GM23338 (cell line): ENCODE measurements at regions not wholly inside any gene's neighbourhood (a gene's known extent, or its start where the extent isn't known, plus 50 kb on each side); places are given as distances from the start of the nearest gene placed in this dataset.

Experiments used
- ATAC-seq: fragments of 200-7000 bp; cut with Tn5 transposase; 3 replicates; pipeline ENCODE4 v1.9.1; 2020
- DNase-seq: peaks from one replicate; pipeline ENCODE4 v3.0.0-alpha.2; 2015; ENCODE audit warnings: low spot score
- H2AFZ ChIP-seq: fragments of 200-600 bp; sonication (generic); 2 replicates; pipeline ENCODE4 v1.8.0; 2016; ENCODE audit warnings: antibody characterized with exemption, mild to moderate bottlenecking, moderate library complexity
- H3F3A ChIP-seq: fragments of 200-600 bp; sonication (generic); replicated peaks from 2 replicates; pipeline ENCODE4 v1.8.0; 2017; ENCODE audit warnings: antibody characterized with exemption, mixed run types, low read depth
- H3K27ac ChIP-seq: fragments of 200-600 bp; sonication (generic); 2 replicates; pipeline ENCODE4 v1.6.1; 2016; ENCODE audit warnings: low read depth
- H3K27me3 ChIP-seq: fragments of 200-600 bp; sonication (generic); 2 replicates; pipeline ENCODE4 v1.8.0; 2016; ENCODE audit warnings: mild to moderate bottlenecking, mixed run types, moderate library complexity; ENCODE audit not compliant: insufficient read depth
- H3K36me3 ChIP-seq: fragments of 200-600 bp; sonication (generic); 2 replicates; pipeline ENCODE4 v1.8.0; 2016; ENCODE audit warnings: mild to moderate bottlenecking; ENCODE audit not compliant: insufficient read depth
- H3K4me1 ChIP-seq: fragments of 200-600 bp; sonication (generic); 2 replicates; pipeline ENCODE4 v1.8.0; 2016; ENCODE audit warnings: mild to moderate bottlenecking, moderate library complexity; ENCODE audit not compliant: insufficient read depth
- H3K4me2 ChIP-seq: fragments of 200-600 bp; sonication (generic); 2 replicates; pipeline ENCODE4 v1.7.1; 2017; ENCODE audit warnings: mixed run types
- H3K4me3 ChIP-seq: fragments of 200-600 bp; sonication (generic); 2 replicates; pipeline ENCODE4 v1.6.1; 2016; ENCODE audit warnings: mixed run types
- H3K79me2 ChIP-seq: fragments of 200-600 bp; sonication (generic); replicated peaks from 2 replicates; pipeline ENCODE4 v1.8.0; 2017; ENCODE audit warnings: mild to moderate bottlenecking; ENCODE audit not compliant: insufficient read depth
- H3K9me2 ChIP-seq: fragments of 200-600 bp; sonication (generic); 2 replicates; pipeline ENCODE4 v1.8.0; 2017; ENCODE audit not compliant: insufficient read depth
- H4K20me1 ChIP-seq: fragments of 200-600 bp; sonication (generic); replicated peaks from 2 replicates; pipeline ENCODE4 v1.8.0; 2017; ENCODE audit warnings: mild to moderate bottlenecking; ENCODE audit not compliant: insufficient read depth
- H3K27ac Mint-ChIP-seq: 2 replicates; pipeline ENCODE4 v1.8.0; 2020; ENCODE audit warnings: inconsistent platforms, mild to moderate bottlenecking, moderate library complexity, mixed read lengths
- H3K27me3 Mint-ChIP-seq: 3 replicates; pipeline ENCODE4 v1.8.0; 2022; ENCODE audit warnings: low read depth, mild to moderate bottlenecking, moderate library complexity, mixed read lengths, inconsistent platforms; ENCODE audit not compliant: insufficient read depth, poor library complexity
- H3K36me3 Mint-ChIP-seq: 3 replicates; pipeline ENCODE4 v1.8.0; 2021; ENCODE audit warnings: low read depth, mild to moderate bottlenecking, inconsistent platforms, moderate library complexity, mixed read lengths
- H3K4me1 Mint-ChIP-seq: 3 replicates; pipeline ENCODE4 v1.8.0; 2020; ENCODE audit warnings: mild to moderate bottlenecking, inconsistent platforms, mixed read lengths
- H3K4me3 Mint-ChIP-seq: 3 replicates; pipeline ENCODE4 v1.8.0; 2021; ENCODE audit warnings: moderate library complexity, mild to moderate bottlenecking, inconsistent platforms, mixed read lengths
- H3K9me3 Mint-ChIP-seq: 3 replicates; pipeline ENCODE4 v1.8.0; 2020; ENCODE audit warnings: moderate library complexity, mild to moderate bottlenecking, inconsistent platforms, mixed read lengths
- CREB1 ChIP-seq: fragments of 250-450 bp; sonication (Bioruptor Pico); IDR thresholded peaks from 2 replicates; pipeline ENCODE4 v1.5.0; 2020; ENCODE audit warnings: low read depth, mild to moderate bottlenecking, moderate library complexity
- EZH2 ChIP-seq: fragments of 200-600 bp; sonication (generic); IDR thresholded peaks from one replicate; pipeline ENCODE4 v1.8.0; 2017; ENCODE audit warnings: antibody characterized with exemption, mild to moderate bottlenecking, low read depth; ENCODE audit not compliant: unreplicated experiment
- JUNB ChIP-seq: IDR thresholded peaks from one replicate; pipeline ENCODE4 v1.6.1; 2016; ENCODE audit warnings: antibody characterized with exemption; ENCODE audit not compliant: unreplicated experiment
- NANOG ChIP-seq: IDR thresholded peaks from 2 replicates; pipeline ENCODE4 v1.6.1; 2016; ENCODE audit warnings: antibody characterized with exemption, borderline replicate concordance
- ZNF114 ChIP-seq: fragments of 250-450 bp; sonication (Bioruptor Pico); IDR thresholded peaks from 2 replicates; pipeline ENCODE4 v1.5.0; 2020; ENCODE audit warnings: mild to moderate bottlenecking, moderate library complexity
- TF ChIP-seq, protein P1 (sequence below), 2 experiments: fragments of 200-600 bp in 1 of 2; sonication (generic) in 1 of 2; conservative IDR thresholded peaks; 2 replicates each; pipeline versions ENCODE4 v1.5.1 to v1.6.1; 2016 to 2017; ENCODE audit warnings: antibody characterized with exemption in 2 of 2, low read depth in 2 of 2, mild to moderate bottlenecking in 2 of 2, moderate library complexity in 1 of 2
- TF ChIP-seq, protein P2 (sequence below): fragments of 250-450 bp; sonication (Bioruptor Pico); IDR thresholded peaks from 2 replicates; pipeline ENCODE4 v1.5.0; 2020; ENCODE audit warnings: mild to moderate bottlenecking, moderate library complexity
- TF ChIP-seq, protein P3 (sequence below): IDR thresholded peaks from one replicate; pipeline ENCODE4 v1.6.1; 2018; ENCODE audit warnings: antibody characterized with exemption; ENCODE audit not compliant: unreplicated experiment

DNA sequence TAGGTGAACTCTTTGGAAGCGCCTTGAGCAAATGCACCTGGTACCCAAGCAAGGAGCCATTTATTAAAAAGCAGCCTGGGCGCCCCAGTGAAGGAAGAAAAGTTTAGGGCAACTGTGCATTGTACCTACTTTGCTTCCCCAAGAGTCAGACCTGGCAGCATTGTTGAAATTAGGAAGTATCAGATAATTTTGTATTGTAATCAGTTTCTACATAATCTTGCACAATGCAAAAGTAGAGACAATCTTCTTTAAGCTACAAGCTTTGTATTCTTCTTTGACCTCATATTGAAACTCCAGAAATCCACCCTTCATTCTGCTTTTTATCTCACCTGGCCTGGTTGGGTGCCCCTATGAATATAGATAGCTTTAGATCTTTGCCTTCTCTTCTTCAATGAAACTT, 490.8 kb downstream of the RASEF start (continued):
- TF ChIP-seq, protein P1, sequence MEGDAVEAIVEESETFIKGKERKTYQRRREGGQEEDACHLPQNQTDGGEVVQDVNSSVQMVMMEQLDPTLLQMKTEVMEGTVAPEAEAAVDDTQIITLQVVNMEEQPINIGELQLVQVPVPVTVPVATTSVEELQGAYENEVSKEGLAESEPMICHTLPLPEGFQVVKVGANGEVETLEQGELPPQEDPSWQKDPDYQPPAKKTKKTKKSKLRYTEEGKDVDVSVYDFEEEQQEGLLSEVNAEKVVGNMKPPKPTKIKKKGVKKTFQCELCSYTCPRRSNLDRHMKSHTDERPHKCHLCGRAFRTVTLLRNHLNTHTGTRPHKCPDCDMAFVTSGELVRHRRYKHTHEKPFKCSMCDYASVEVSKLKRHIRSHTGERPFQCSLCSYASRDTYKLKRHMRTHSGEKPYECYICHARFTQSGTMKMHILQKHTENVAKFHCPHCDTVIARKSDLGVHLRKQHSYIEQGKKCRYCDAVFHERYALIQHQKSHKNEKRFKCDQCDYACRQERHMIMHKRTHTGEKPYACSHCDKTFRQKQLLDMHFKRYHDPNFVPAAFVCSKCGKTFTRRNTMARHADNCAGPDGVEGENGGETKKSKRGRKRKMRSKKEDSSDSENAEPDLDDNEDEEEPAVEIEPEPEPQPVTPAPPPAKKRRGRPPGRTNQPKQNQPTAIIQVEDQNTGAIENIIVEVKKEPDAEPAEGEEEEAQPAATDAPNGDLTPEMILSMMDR (conservative IDR thresholded peaks at IDR 0.05; ENCODE audit: low read depth in 2 of 2): no peak
- TF ChIP-seq JUNB: no peak

DNA sequence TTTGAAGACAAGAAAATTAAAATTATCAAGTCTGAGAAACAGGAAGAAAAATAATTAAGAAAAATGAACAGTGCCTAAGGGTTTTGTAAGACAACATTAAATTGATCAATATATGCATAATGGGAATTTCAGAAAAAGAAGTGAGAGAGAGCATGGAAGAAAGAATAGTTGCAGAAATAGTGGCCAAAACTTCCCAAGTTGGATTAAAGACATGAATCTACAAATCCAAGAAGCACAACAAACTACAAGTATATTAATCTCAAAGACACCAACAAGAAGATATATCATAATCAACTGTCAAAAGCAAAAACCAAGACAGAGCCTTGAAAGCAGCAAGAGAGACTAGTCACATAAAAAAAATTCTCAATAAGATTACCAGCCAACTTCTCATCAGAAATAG, 488.0 kb downstream of the RASEF start:
- H3K36me3 ChIP-seq: no peaks in the 10 kb centered on the region
- no peak overlapping the region for H3K27ac Mint-ChIP-seq
- no peaks in the 10 kb centered on the region for H3K27me3 Mint-ChIP-seq
- no peak overlapping the region for H3K27ac ChIP-seq
- H3K4me3 Mint-ChIP-seq: no peak overlapping the region
- no peaks in the 10 kb centered on the region for H4K20me1 ChIP-seq
- no peaks in the 10 kb centered on the region; the same call in 2 of the 3 replicates for H3K36me3 Mint-ChIP-seq
- H3K4me1 ChIP-seq: no peaks in the 10 kb centered on the region
- H3K4me2 ChIP-seq: no peak overlapping the region
- H3K27me3 ChIP-seq: no peaks in the 10 kb centered on the region
- no peaks in the 10 kb centered on the region for H3K4me1 Mint-ChIP-seq
- no peaks in the 10 kb centered on the region for H3F3A ChIP-seq
- DNase-seq (no peak), ATAC-seq (no peak)
- no peak for TF ChIP-seq NANOG
- TF ChIP-seq ZNF114 (CRISPR knock-in tag): no peak
- TF ChIP-seq CREB1 (CRISPR knock-in tag): no peak
- H3K4me3 ChIP-seq: no peak overlapping the region
- peaks cover 13% of the 10 kb centered on the region; the same call in 2 of the 3 replicates for H3K9me3 Mint-ChIP-seq
- no peaks in the 10 kb centered on the region for H3K9me2 ChIP-seq
- H3K79me2 ChIP-seq: no peaks in the 10 kb centered on the region
- H2AFZ ChIP-seq: no peak overlapping the region

DNA sequence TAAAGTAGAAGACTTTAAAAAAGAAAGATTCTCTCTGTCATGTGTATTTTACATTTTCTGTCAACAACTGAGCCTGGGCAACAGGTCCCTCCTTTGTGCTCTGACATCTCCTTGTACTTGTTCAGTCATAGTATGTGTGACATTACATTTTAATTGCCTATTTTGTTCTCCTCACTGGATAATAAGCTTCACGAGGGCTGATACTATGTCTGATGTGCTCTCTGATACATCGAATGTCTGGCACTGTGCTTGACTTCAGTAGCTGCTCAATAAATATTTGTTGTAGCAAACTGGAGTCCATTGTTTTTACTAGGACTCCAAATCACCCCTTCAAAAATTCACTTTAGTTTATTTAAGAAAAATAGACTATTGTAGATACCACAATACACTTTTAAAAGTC, 482.0 kb downstream of the RASEF start:
- peaks cover 13% of the 10 kb centered on the region; the same call in 2 of the 3 replicates for H3K9me3 Mint-ChIP-seq
- DNase-seq: no peak
- H2AFZ ChIP-seq: no peak overlapping the region
- H3K27ac ChIP-seq: no peak overlapping the region
- no peaks in the 10 kb centered on the region for H3K27me3 ChIP-seq
- H3K36me3 ChIP-seq: no peaks in the 10 kb centered on the region
- no peaks in the 10 kb centered on the region for H3K4me1 ChIP-seq
- no peaks in the 10 kb centered on the region for H3K79me2 ChIP-seq
- no peaks in the 10 kb centered on the region; the same call in 1 of the 3 replicates for H3K36me3 Mint-ChIP-seq
- no peak overlapping the region for H3K27ac Mint-ChIP-seq
- peaks cover 4% of the 10 kb centered on the region for H3K27me3 Mint-ChIP-seq
- no peak overlapping the region for H3K4me3 Mint-ChIP-seq
- no peaks in the 10 kb centered on the region; the same call in none of the 2 replicates for H3K9me2 ChIP-seq
- no peaks in the 10 kb centered on the region for H3F3A ChIP-seq
- no peak for ATAC-seq
- H3K4me3 ChIP-seq: no peak overlapping the region
- H3K4me2 ChIP-seq: no peak overlapping the region
- no peaks in the 10 kb centered on the region for H4K20me1 ChIP-seq
- peaks cover 5% of the 10 kb centered on the region; the same call in 2 of the 3 replicates for H3K4me1 Mint-ChIP-seq
- TF ChIP-seq CREB1 (CRISPR knock-in tag) (no peak), EZH2 (no peak), ZNF114 (CRISPR knock-in tag) (no peak)
- TF ChIP-seq, protein P2, sequence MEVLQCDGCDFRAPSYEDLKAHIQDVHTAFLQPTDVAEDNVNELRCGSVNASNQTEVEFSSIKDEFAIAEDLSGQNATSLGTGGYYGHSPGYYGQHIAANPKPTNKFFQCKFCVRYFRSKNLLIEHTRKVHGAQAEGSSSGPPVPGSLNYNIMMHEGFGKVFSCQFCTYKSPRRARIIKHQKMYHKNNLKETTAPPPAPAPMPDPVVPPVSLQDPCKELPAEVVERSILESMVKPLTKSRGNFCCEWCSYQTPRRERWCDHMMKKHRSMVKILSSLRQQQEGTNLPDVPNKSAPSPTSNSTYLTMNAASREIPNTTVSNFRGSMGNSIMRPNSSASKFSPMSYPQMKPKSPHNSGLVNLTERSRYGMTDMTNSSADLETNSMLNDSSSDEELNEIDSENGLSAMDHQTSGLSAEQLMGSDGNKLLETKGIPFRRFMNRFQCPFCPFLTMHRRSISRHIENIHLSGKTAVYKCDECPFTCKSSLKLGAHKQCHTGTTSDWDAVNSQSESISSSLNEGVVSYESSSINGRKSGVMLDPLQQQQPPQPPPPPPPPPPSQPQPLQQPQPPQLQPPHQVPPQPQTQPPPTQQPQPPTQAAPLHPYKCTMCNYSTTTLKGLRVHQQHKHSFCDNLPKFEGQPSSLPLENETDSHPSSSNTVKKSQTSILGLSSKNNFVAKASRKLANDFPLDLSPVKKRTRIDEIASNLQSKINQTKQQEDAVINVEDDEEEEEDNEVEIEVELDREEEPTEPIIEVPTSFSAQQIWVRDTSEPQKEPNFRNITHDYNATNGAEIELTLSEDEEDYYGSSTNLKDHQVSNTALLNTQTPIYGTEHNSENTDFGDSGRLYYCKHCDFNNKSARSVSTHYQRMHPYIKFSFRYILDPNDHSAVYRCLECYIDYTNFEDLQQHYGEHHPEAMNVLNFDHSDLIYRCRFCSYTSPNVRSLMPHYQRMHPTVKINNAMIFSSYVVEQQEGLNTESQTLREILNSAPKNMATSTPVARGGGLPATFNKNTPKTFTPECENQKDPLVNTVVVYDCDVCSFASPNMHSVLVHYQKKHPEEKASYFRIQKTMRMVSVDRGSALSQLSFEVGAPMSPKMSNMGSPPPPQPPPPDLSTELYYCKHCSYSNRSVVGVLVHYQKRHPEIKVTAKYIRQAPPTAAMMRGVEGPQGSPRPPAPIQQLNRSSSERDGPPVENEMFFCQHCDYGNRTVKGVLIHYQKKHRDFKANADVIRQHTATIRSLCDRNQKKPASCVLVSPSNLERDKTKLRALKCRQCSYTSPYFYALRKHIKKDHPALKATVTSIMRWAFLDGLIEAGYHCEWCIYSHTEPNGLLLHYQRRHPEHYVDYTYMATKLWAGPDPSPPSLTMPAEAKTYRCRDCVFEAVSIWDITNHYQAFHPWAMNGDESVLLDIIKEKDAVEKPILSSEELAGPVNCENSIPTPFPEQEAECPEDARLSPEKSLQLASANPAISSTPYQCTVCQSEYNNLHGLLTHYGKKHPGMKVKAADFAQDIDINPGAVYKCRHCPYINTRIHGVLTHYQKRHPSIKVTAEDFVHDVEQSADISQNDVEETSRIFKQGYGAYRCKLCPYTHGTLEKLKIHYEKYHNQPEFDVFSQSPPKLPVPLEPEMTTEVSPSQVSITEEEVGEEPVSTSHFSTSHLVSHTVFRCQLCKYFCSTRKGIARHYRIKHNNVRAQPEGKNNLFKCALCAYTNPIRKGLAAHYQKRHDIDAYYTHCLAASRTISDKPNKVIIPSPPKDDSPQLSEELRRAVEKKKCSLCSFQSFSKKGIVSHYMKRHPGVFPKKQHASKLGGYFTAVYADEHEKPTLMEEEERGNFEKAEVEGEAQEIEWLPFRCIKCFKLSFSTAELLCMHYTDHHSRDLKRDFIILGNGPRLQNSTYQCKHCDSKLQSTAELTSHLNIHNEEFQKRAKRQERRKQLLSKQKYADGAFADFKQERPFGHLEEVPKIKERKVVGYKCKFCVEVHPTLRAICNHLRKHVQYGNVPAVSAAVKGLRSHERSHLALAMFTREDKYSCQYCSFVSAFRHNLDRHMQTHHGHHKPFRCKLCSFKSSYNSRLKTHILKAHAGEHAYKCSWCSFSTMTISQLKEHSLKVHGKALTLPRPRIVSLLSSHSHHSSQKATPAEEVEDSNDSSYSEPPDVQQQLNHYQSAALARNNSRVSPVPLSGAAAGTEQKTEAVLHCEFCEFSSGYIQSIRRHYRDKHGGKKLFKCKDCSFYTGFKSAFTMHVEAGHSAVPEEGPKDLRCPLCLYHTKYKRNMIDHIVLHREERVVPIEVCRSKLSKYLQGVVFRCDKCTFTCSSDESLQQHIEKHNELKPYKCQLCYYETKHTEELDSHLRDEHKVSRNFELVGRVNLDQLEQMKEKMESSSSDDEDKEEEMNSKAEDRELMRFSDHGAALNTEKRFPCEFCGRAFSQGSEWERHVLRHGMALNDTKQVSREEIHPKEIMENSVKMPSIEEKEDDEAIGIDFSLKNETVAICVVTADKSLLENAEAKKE: no peak
- TF ChIP-seq, protein P3, sequence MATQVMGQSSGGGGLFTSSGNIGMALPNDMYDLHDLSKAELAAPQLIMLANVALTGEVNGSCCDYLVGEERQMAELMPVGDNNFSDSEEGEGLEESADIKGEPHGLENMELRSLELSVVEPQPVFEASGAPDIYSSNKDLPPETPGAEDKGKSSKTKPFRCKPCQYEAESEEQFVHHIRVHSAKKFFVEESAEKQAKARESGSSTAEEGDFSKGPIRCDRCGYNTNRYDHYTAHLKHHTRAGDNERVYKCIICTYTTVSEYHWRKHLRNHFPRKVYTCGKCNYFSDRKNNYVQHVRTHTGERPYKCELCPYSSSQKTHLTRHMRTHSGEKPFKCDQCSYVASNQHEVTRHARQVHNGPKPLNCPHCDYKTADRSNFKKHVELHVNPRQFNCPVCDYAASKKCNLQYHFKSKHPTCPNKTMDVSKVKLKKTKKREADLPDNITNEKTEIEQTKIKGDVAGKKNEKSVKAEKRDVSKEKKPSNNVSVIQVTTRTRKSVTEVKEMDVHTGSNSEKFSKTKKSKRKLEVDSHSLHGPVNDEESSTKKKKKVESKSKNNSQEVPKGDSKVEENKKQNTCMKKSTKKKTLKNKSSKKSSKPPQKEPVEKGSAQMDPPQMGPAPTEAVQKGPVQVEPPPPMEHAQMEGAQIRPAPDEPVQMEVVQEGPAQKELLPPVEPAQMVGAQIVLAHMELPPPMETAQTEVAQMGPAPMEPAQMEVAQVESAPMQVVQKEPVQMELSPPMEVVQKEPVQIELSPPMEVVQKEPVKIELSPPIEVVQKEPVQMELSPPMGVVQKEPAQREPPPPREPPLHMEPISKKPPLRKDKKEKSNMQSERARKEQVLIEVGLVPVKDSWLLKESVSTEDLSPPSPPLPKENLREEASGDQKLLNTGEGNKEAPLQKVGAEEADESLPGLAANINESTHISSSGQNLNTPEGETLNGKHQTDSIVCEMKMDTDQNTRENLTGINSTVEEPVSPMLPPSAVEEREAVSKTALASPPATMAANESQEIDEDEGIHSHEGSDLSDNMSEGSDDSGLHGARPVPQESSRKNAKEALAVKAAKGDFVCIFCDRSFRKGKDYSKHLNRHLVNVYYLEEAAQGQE: no peak
